MG63 (cell line): ENCODE measurements at regions not wholly inside any gene's neighbourhood (a gene's known extent, or its start where the extent isn't known, plus 50 kb on each side); places are given as distances from the start of the nearest gene placed in this dataset.

ENCODE experiments used
- DNase-seq: peaks from one replicate; pipeline ENCODE4 v3.0.0-alpha.2; 2020
- H3K27me3 ChIP-seq: fragments of 250-450 bp; sonication (Bioruptor Pico); 2 replicates; pipeline ENCODE4 v1.5.1; 2020; ENCODE audit warnings: mild to moderate bottlenecking, moderate library complexity
- H3K36me3 ChIP-seq: fragments of 250-450 bp; sonication (Bioruptor Pico); 2 replicates; pipeline ENCODE4 v1.5.1; 2020; ENCODE audit warnings: mild to moderate bottlenecking, moderate library complexity
- H3K4me3 ChIP-seq: fragments of 250-450 bp; sonication (Bioruptor Pico); 2 replicates; pipeline ENCODE4 v1.5.1; 2020; ENCODE audit warnings: mild to moderate bottlenecking, moderate library complexity
- H3K9me3 ChIP-seq: fragments of 250-450 bp; sonication (Bioruptor Pico); 2 replicates; pipeline ENCODE4 v1.5.1; 2020; ENCODE audit warnings: mild to moderate bottlenecking, moderate library complexity

- no peaks in the 10 kb centered on the region for H3K27me3 ChIP-seq
- no peak overlapping the region for H3K4me3 ChIP-seq
- no peaks in the 10 kb centered on the region for H3K36me3 ChIP-seq
- no peaks in the 10 kb centered on the region for H3K9me3 ChIP-seq
- DNase-seq: no peak
These were observed 519.2 kb upstream of the REG3G start for GRCh38 chr2:78506301-78506700.

GRCh38 chr2:78521938-78522337 lies 503.6 kb upstream of the REG3G start:
- Histone ChIP-seq H3K4me3 (no peak overlapping the region), H3K27me3 (no peaks in the 10 kb centered on the region), H3K36me3 (no peaks in the 10 kb centered on the region), H3K9me3 (no peaks in the 10 kb centered on the region)
- DNase-seq: no peak

GRCh38 chr2:78532762-78533379 lies 492.6 kb upstream of the REG3G start:
- no peak overlapping the region for H3K4me3 ChIP-seq
- no peaks in the 10 kb centered on the region for H3K27me3 ChIP-seq
- H3K9me3 ChIP-seq: no peaks in the 10 kb centered on the region
- no peak for DNase-seq
- H3K36me3 ChIP-seq: no peaks in the 10 kb centered on the region

GRCh38 chr2:78535395-78535794 lies 490.1 kb upstream of the REG3G start:
- DNase-seq: no peak
- H3K4me3 ChIP-seq: no peak overlapping the region

GRCh38 chr2:78538322-78538721 lies 487.2 kb upstream of the REG3G start:
- no peaks in the 10 kb centered on the region for H3K36me3 ChIP-seq
- no peak for DNase-seq
- no peaks in the 10 kb centered on the region for H3K9me3 ChIP-seq
- no peaks in the 10 kb centered on the region for H3K27me3 ChIP-seq
- H3K4me3 ChIP-seq: no peak overlapping the region

More at GRCh38 chr2:78535395-78535794, 490.1 kb upstream of the REG3G start:
- Histone ChIP-seq H3K9me3 (no peaks in the 10 kb centered on the region), H3K36me3 (no peaks in the 10 kb centered on the region), H3K27me3 (no peaks in the 10 kb centered on the region)

- Histone ChIP-seq H3K4me3 (no peak overlapping the region), H3K36me3 (no peaks in the 10 kb centered on the region), H3K27me3 (no peaks in the 10 kb centered on the region), H3K9me3 (no peaks in the 10 kb centered on the region)
- DNase-seq: no peak
These were observed 485.2 kb upstream of the REG3G start for GRCh38 chr2:78540255-78540654.

- Histone ChIP-seq H3K9me3 (no peaks in the 10 kb centered on the region), H3K4me3 (no peak overlapping the region), H3K27me3 (no peaks in the 10 kb centered on the region), H3K36me3 (no peaks in the 10 kb centered on the region)
- DNase-seq: no peak
These were observed 484.4 kb upstream of the REG3G start for GRCh38 chr2:78541088-78541450.

- H3K36me3 ChIP-seq: no peaks in the 10 kb centered on the region
- no peak overlapping the region for H3K4me3 ChIP-seq
- DNase-seq: no peak
- H3K27me3 ChIP-seq: no peaks in the 10 kb centered on the region
- H3K9me3 ChIP-seq: no peaks in the 10 kb centered on the region
These were observed 483.8 kb upstream of the REG3G start for GRCh38 chr2:78541451-78542267.

GRCh38 chr2:78546843-78547242 lies 478.7 kb upstream of the REG3G start:
- H3K9me3 ChIP-seq: no peaks in the 10 kb centered on the region
- H3K4me3 ChIP-seq: no peak overlapping the region
- no peak for DNase-seq
- H3K36me3 ChIP-seq: no peaks in the 10 kb centered on the region
- no peaks in the 10 kb centered on the region for H3K27me3 ChIP-seq

GRCh38 chr2:78549766-78550165 lies 475.7 kb upstream of the REG3G start:
- DNase-seq: no peak
- Histone ChIP-seq H3K4me3 (no peak overlapping the region), H3K36me3 (no peaks in the 10 kb centered on the region), H3K27me3 (no peaks in the 10 kb centered on the region), H3K9me3 (no peaks in the 10 kb centered on the region)

GRCh38 chr2:78553866-78554647 lies 471.4 kb upstream of the REG3G start:
- H3K27me3 ChIP-seq: no peaks in the 10 kb centered on the region
- no peak overlapping the region for H3K4me3 ChIP-seq
- no peaks in the 10 kb centered on the region for H3K9me3 ChIP-seq
- no peak for DNase-seq
- H3K36me3 ChIP-seq: no peaks in the 10 kb centered on the region

- no peak for DNase-seq
- no peaks in the 10 kb centered on the region for H3K27me3 ChIP-seq
- no peak overlapping the region for H3K4me3 ChIP-seq
- H3K9me3 ChIP-seq: no peaks in the 10 kb centered on the region
- no peaks in the 10 kb centered on the region for H3K36me3 ChIP-seq
These were observed 463.6 kb upstream of the REG3G start for GRCh38 chr2:78561876-78562275.

- Histone ChIP-seq H3K4me3 (no peak overlapping the region), H3K9me3 (no peaks in the 10 kb centered on the region), H3K36me3 (no peaks in the 10 kb centered on the region), H3K27me3 (no peaks in the 10 kb centered on the region)
- DNase-seq: no peak
These were observed 460.8 kb upstream of the REG3G start for GRCh38 chr2:78564666-78565065.

GRCh38 chr2:78568782-78569373 lies 456.6 kb upstream of the REG3G start:
- H3K36me3 ChIP-seq: no peaks in the 10 kb centered on the region
- no peaks in the 10 kb centered on the region for H3K9me3 ChIP-seq
- H3K27me3 ChIP-seq: no peaks in the 10 kb centered on the region
- H3K4me3 ChIP-seq: no peak overlapping the region
- DNase-seq: no peak

- H3K36me3 ChIP-seq: no peaks in the 10 kb centered on the region
- H3K27me3 ChIP-seq: no peaks in the 10 kb centered on the region
- H3K4me3 ChIP-seq: no peak overlapping the region
- no peaks in the 10 kb centered on the region for H3K9me3 ChIP-seq
- no peak for DNase-seq
These were observed 449.1 kb upstream of the REG3G start for GRCh38 chr2:78576409-78576808.

GRCh38 chr2:78585871-78586270 lies 439.6 kb upstream of the REG3G start:
- no peak overlapping the region for H3K4me3 ChIP-seq
- H3K36me3 ChIP-seq: no peaks in the 10 kb centered on the region
- H3K9me3 ChIP-seq: no peaks in the 10 kb centered on the region
- no peaks in the 10 kb centered on the region for H3K27me3 ChIP-seq
- no peak for DNase-seq

- DNase-seq: no peak
- no peaks in the 10 kb centered on the region for H3K9me3 ChIP-seq
- no peaks in the 10 kb centered on the region for H3K27me3 ChIP-seq
- no peak overlapping the region for H3K4me3 ChIP-seq
- H3K36me3 ChIP-seq: no peaks in the 10 kb centered on the region
These were observed 439.2 kb upstream of the REG3G start for GRCh38 chr2:78586316-78586715.
